K562 (cell line): ENCODE measurements at regions not wholly inside any gene's neighbourhood (a gene's known extent, or its start where the extent isn't known, plus 50 kb on each side); places are given as distances from the start of the nearest gene placed in this dataset.

Experiments used
- ATAC-seq: fragments of 200-7000 bp; cut with Tn5 transposase; 3 replicates; pipeline ENCODE4 v1.9.1; 2020; ENCODE audit warnings: moderate library complexity
- BruUV-seq: library from RNA; stranded (reverse); fragments of 400-500 nt; replicated peaks from 2 replicates; lab custom pipeline; 2021; lab: Mats Ljungman, UMichigan
- CTCF ChIA-PET: fragments of 300-600 bp; formaldehyde crosslinking; extraction: SDS; loops from one replicate; lab custom pipeline; 2021; ENCODE audit warnings: low intra/inter-chr PET ratio; lab: Yijun Ruan, JAX
- POLR2A ChIA-PET: fragments of 300-600, 350-650 bp; sonication (Branson Sonifier 250); formaldehyde crosslinking; extraction: SDS; loops from one replicate; lab custom pipeline; 2021; ENCODE audit warnings: antibody characterized with exemption, inconsistent platforms; lab: Yijun Ruan, JAX
- DNase-seq, 4 experiments: peaks; one replicate each; pipeline versions ENCODE4 v3.0.0 to v3.0.0-alpha.2; 2011 to 2018; ENCODE audit warnings: low spot score in 3 of 4, mixed read lengths in 3 of 4; ENCODE audit errors: extremely low read depth in 1 of 4
- FAIRE-seq: peaks from 2 replicates; lab custom pipeline; 2011; peaks lifted over from hg19 to GRCh38; lab: Jason Lieb, UNC
- H2AFZ ChIP-seq: 2 replicates; pipeline ENCODE4 v1.6.0; 2011; ENCODE audit warnings: low read depth, low read length, control low read depth, inconsistent platforms
- H3K27ac ChIP-seq: fragments of 200-600 bp; 3 replicates; pipeline ENCODE4 v1.8.0; 2011; ENCODE audit warnings: low read depth, mild to moderate bottlenecking, control low read depth, inconsistent platforms, low read length, moderate library complexity, mixed read lengths; ENCODE audit errors: extremely low read depth
- H3K27me3 ChIP-seq, 2 experiments: fragments of 300-600 bp in 1 of 2; 2 replicates in 1 of 2; 3 replicates in 1 of 2; pipeline versions ENCODE4 v1.6.0 to v1.8.0; 2011; ENCODE audit warnings: inconsistent platforms in 2 of 2, low read length in 2 of 2, mild to moderate bottlenecking in 1 of 2, mixed read lengths in 1 of 2, moderate library complexity in 1 of 2; ENCODE audit not compliant: control insufficient read depth in 2 of 2, insufficient read depth in 2 of 2
- H3K36me3 ChIP-seq: fragments of 300-600 bp; 3 replicates; pipeline ENCODE4 v1.8.0; 2011; ENCODE audit warnings: mild to moderate bottlenecking, low read length, inconsistent platforms; ENCODE audit not compliant: control insufficient read depth, insufficient read depth
- H3K4me1 ChIP-seq, 2 experiments: fragments of 200-600 bp in 1 of 2; replicated peaks in 1 of 2; 2 replicates in 1 of 2; 3 replicates in 1 of 2; pipeline versions ENCODE4 v1.5.1 to v1.8.0; 2011; ENCODE audit warnings: inconsistent platforms in 2 of 2, low read length in 2 of 2, mild to moderate bottlenecking in 1 of 2, mixed read lengths in 1 of 2, moderate library complexity in 1 of 2; ENCODE audit not compliant: control insufficient read depth in 2 of 2, insufficient read depth in 2 of 2
- H3K4me2 ChIP-seq: 2 replicates; pipeline ENCODE4 v1.6.1; 2011; ENCODE audit warnings: low read length, control low read depth, inconsistent platforms, mixed read lengths; ENCODE audit not compliant: insufficient read depth
- H3K4me3 ChIP-seq: fragments of 200-600 bp; sonication (generic), shearing (Covaris generic); 2 replicates; pipeline ENCODE4 v1.5.1; 2016; ENCODE audit warnings: control low read depth, inconsistent platforms
- H3K79me2 ChIP-seq: fragments of 200-600 bp; 3 replicates; pipeline ENCODE4 v1.8.0; 2011; ENCODE audit warnings: low read length, inconsistent platforms; ENCODE audit not compliant: control insufficient read depth, insufficient read depth
- H3K9ac ChIP-seq, 2 experiments: 2 replicates each; pipeline versions ENCODE4 v1.6.0 to v1.6.1; 2011; ENCODE audit warnings: low read depth in 2 of 2, low read length in 2 of 2, control low read depth in 1 of 2, inconsistent platforms in 1 of 2, mild to moderate bottlenecking in 1 of 2, mixed read lengths in 1 of 2; ENCODE audit not compliant: insufficient read depth in 1 of 2
- H3K9me1 ChIP-seq: one replicate; pipeline ENCODE4 v1.6.0; 2011; ENCODE audit warnings: inconsistent platforms, mild to moderate bottlenecking, low read length, moderate library complexity; ENCODE audit not compliant: control insufficient read depth, insufficient read depth
- H3K9me3 ChIP-seq: replicated peaks from 2 replicates; pipeline ENCODE4 v1.5.1; 2011; ENCODE audit warnings: low read depth, low read length, inconsistent platforms; ENCODE audit not compliant: control insufficient read depth, insufficient read depth
- H4K20me1 ChIP-seq: replicated peaks from 2 replicates; pipeline ENCODE4 v1.6.1; 2011; ENCODE audit warnings: low read length, inconsistent platforms, mixed read lengths; ENCODE audit not compliant: control insufficient read depth, insufficient read depth
- EHMT2 ChIP-seq: fragments of 450-650 bp; IDR thresholded peaks from 2 replicates; pipeline ENCODE4 v1.6.1; 2018; ENCODE audit warnings: antibody characterized with exemption
- FOXM1 ChIP-seq, 2 experiments: fragments of 450-650 bp in 1 of 2; sonication (generic) in 1 of 2; formaldehyde crosslinking in 1 of 2; IDR thresholded peaks; 2 replicates each; pipeline versions ENCODE4 v1.6.1 to v1.9.0; 2017 to 2022; ENCODE audit warnings: low read depth in 2 of 2, mild to moderate bottlenecking in 2 of 2, missing genetic modification reagents in 1 of 2, moderate library complexity in 1 of 2
- NELFE ChIP-seq: IDR thresholded peaks from 2 replicates; pipeline ENCODE4 v1.6.1; 2011; ENCODE audit warnings: mild to moderate bottlenecking; ENCODE audit not compliant: insufficient read depth, insufficient read length
- STAT6 ChIP-seq: sonication (generic); formaldehyde crosslinking; IDR thresholded peaks from 2 replicates; pipeline ENCODE4 v1.8.1; 2023; ENCODE audit warnings: mild to moderate bottlenecking, missing genetic modification reagents
- WGBS: fragments of 100-300 bp; shearing (Covaris generic); methylation state at CpG from one replicate; pipeline ENCODE4 v1.1.6; 2016; ENCODE audit warnings: low coverage, mixed read lengths; ENCODE audit not compliant: insufficient coverage; ENCODE audit errors: missing lambda C conversion rate; 5-methylcytosine and 5-hydroxymethylcytosine counted together
- in situ Hi-C: fragments of 300-500 bp; cut with MboI; formaldehyde crosslinking; loops from 4 replicates; pipeline ENCODE4 v1.15.0; 2018; ENCODE audit warnings: inconsistent platforms, mixed read lengths
- intact Hi-C: fragments of 100-400 bp; cut with micrococcal nuclease; formaldehyde crosslinking; loops from 2 replicates; pipeline ENCODE4 v1.14.2; 2022

DNA sequence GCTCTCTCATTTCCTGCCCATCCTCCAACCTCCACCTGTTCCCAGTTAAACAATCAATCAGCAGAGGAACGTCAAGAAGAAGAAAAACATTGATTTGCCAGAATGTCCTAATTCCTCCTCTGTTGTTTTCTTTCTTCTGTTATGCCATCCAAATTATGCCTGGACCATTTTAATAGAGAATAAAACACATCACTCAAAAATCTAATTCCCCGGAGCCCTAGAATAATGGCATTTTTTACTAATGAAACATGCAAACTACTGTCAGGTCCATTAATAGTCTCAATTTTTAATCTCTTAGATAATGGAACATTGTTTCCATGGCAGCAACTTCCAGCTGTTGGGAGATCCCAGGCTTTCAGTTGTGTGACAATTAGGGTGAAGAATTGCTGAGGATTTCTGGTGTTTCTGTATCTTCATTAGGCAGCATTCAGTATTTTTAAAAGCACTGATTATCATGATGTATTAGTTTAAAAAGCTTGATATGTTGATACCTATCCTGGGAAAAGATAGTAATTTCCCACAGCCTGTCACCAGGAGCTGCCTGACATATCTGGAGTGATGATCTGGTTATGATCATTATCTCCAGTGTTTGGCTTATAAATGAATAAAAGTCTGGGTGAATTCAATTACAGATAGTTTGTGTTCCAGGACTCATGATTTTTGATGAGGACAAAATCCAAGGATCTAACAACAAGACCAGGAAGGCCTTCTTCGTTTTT, 209.8 kb downstream of the TPBG start:
- no TSS peak for BruUV-seq
- Histone ChIP-seq H2AFZ (no peak overlapping the region), H3K36me3 (no peaks in the 10 kb centered on the region), H3K9me3 (no peaks in the 10 kb centered on the region), H3K27me3 (no peaks in the 10 kb centered on the region; a peak in 1 of 5 replicates), H3K4me3 (no peak overlapping the region), H3K9me1 (no peaks in the 10 kb centered on the region), H3K9ac (no peak overlapping the region), H3K79me2 (no peaks in the 10 kb centered on the region), H3K4me1 (no peaks in the 10 kb centered on the region), H3K27ac (no peak overlapping the region), H4K20me1 (no peaks in the 10 kb centered on the region), H3K4me2 (no peak overlapping the region)
- ATAC-seq (no peak), DNase-seq (no peak), FAIRE-seq (no peak)
- TF ChIP-seq EHMT2 (no peak), FOXM1 (IDR thresholded peaks at IDR 0.05; ENCODE audit: low read depth) (no peak), FOXM1 (CRISPR knock-in tag; IDR thresholded peaks at IDR 0.05; ENCODE audit: low read depth) (no peak), STAT6 (no peak), NELFE (no peak)
- ChIA-PET POLR2A (no interaction called here), CTCF (no interaction called here)
- in situ Hi-C loops, result no loop called here
- WGBS, result 3% methylated on average over 3 of the region's 3 CpGs
- intact Hi-C loops, result no loop called here
